HepG2 (cell line): ENCODE measurements at regions not wholly inside any gene's neighbourhood (a gene's known extent, or its start where the extent isn't known, plus 50 kb on each side); places are given as distances from the start of the nearest gene placed in this dataset.

Source experiments
- AKAP8 ChIP-seq: sonication (generic); formaldehyde crosslinking; IDR thresholded peaks from 2 replicates; pipeline ENCODE4 v1.5.1; 2020; ENCODE audit warnings: mild to moderate bottlenecking, missing genetic modification reagents
- CEBPG ChIP-seq: IDR thresholded peaks from 2 replicates; pipeline ENCODE4 v1.6.1; 2016
- FLYWCH1 ChIP-seq: sonication (generic); formaldehyde crosslinking; IDR thresholded peaks from 2 replicates; pipeline ENCODE4 v1.8.1; 2023; ENCODE audit warnings: mild to moderate bottlenecking, missing genetic modification reagents
- GTF2F1 ChIP-seq: fragments of 150-350 bp; IDR thresholded peaks from 2 replicates; pipeline ENCODE4 v1.6.1; 2014; ENCODE audit warnings: low read length
- KDM5A ChIP-seq: fragments of 200-600 bp; sonication (generic); IDR thresholded peaks from 2 replicates; pipeline ENCODE4 v1.7.0; 2018; ENCODE audit warnings: antibody characterized with exemption, mild to moderate bottlenecking, low read length, borderline replicate concordance
- MAF1 ChIP-seq: sonication (generic); formaldehyde crosslinking; IDR thresholded peaks from 2 replicates; pipeline ENCODE4 v1.5.0; 2020; ENCODE audit warnings: missing genetic modification reagents, borderline replicate concordance
- MED8 ChIP-seq: sonication (generic); formaldehyde crosslinking; IDR thresholded peaks from 2 replicates; pipeline ENCODE4 v1.8.1; 2023; ENCODE audit warnings: mild to moderate bottlenecking, missing genetic modification reagents; ENCODE audit not compliant: insufficient replicate concordance
- MTA3 ChIP-seq: sonication (generic); formaldehyde crosslinking; IDR thresholded peaks from 2 replicates; pipeline ENCODE4 v1.4.0; 2020; ENCODE audit warnings: missing genetic modification reagents
- NFYB ChIP-seq: sonication (generic); formaldehyde crosslinking; IDR thresholded peaks from 2 replicates; pipeline ENCODE4 v1.4.0; 2020; ENCODE audit warnings: missing genetic modification reagents
- NR2F1 ChIP-seq, 2 experiments: fragments of 450-650 bp in 1 of 2; formaldehyde crosslinking in 1 of 2; IDR thresholded peaks; 2 replicates each; pipeline versions ENCODE4 v1.5.0 to v1.6.1; 2016 to 2020; ENCODE audit warnings: mild to moderate bottlenecking in 1 of 2, missing compliant biosample characterization in 1 of 2, missing genetic modification reagents in 1 of 2, moderate library complexity in 1 of 2
- PAF1 ChIP-seq: IDR thresholded peaks from 2 replicates; pipeline ENCODE4 v1.6.1; 2016; ENCODE audit warnings: missing genetic modification reagents, missing compliant biosample characterization
- RAD51 ChIP-seq: fragments of 450-650 bp; IDR thresholded peaks from 2 replicates; pipeline ENCODE4 v1.6.1; 2016; ENCODE audit warnings: borderline replicate concordance
- SOX5 ChIP-seq: IDR thresholded peaks from 2 replicates; pipeline ENCODE4 v1.6.1; 2016; ENCODE audit warnings: borderline replicate concordance
- THAP11 ChIP-seq: IDR thresholded peaks from 2 replicates; pipeline ENCODE4 v1.6.1; 2016; ENCODE audit warnings: missing biosample characterization, missing genetic modification reagents
- TSC22D2 ChIP-seq: sonication (generic); formaldehyde crosslinking; IDR thresholded peaks from 2 replicates; pipeline ENCODE4 v1.5.1; 2020; ENCODE audit warnings: missing genetic modification reagents, mild to moderate bottlenecking, borderline replicate concordance
- ZNF124 ChIP-seq: sonication (generic); formaldehyde crosslinking; IDR thresholded peaks from 2 replicates; pipeline ENCODE4 v1.4.0; 2020; ENCODE audit warnings: missing genetic modification reagents
- ZNF143 ChIP-seq: sonication (generic); formaldehyde crosslinking; IDR thresholded peaks from 2 replicates; pipeline ENCODE4 v1.4.0; 2020; ENCODE audit warnings: missing genetic modification reagents
- ZNF207 ChIP-seq: fragments of 450-650 bp; IDR thresholded peaks from 2 replicates; pipeline ENCODE4 v1.6.1; 2016; ENCODE audit warnings: antibody characterized with exemption, borderline replicate concordance
- ZNF230 ChIP-seq: sonication (generic); formaldehyde crosslinking; IDR thresholded peaks from 2 replicates; pipeline ENCODE4 v1.4.0; 2020; ENCODE audit warnings: mild to moderate bottlenecking, missing genetic modification reagents
- ZNF264 ChIP-seq: sonication (generic); formaldehyde crosslinking; IDR thresholded peaks from 2 replicates; pipeline ENCODE4 v1.4.0; 2020; ENCODE audit warnings: missing genetic modification reagents
- ZNF530 ChIP-seq: sonication (generic); formaldehyde crosslinking; IDR thresholded peaks from 2 replicates; pipeline ENCODE4 v1.5.0; 2020; ENCODE audit warnings: low read depth, mild to moderate bottlenecking, missing genetic modification reagents
- ZNF550 ChIP-seq: sonication (generic); formaldehyde crosslinking; IDR thresholded peaks from 2 replicates; pipeline ENCODE4 v1.4.0; 2020; ENCODE audit warnings: mild to moderate bottlenecking, missing genetic modification reagents, borderline replicate concordance
- ZNF564 ChIP-seq: sonication (generic); formaldehyde crosslinking; IDR thresholded peaks from 2 replicates; pipeline ENCODE4 v1.8.1; 2023; ENCODE audit warnings: mild to moderate bottlenecking, missing genetic modification reagents
- ZNF747 ChIP-seq: sonication (generic); formaldehyde crosslinking; IDR thresholded peaks from 2 replicates; pipeline ENCODE4 v1.8.1; 2023; ENCODE audit warnings: missing genetic modification reagents, mild to moderate bottlenecking, borderline replicate concordance
- ZZZ3 ChIP-seq: sonication (generic); formaldehyde crosslinking; IDR thresholded peaks from 2 replicates; pipeline ENCODE4 v1.4.0; 2020; ENCODE audit warnings: missing genetic modification reagents, mild to moderate bottlenecking, borderline replicate concordance
- TF ChIP-seq, protein P1 (sequence below): sonication (generic); formaldehyde crosslinking; IDR thresholded peaks from 2 replicates; pipeline ENCODE4 v1.4.0; 2020; ENCODE audit warnings: missing genetic modification reagents
- TF ChIP-seq, protein P2 (sequence below): sonication (generic); formaldehyde crosslinking; IDR thresholded peaks from 2 replicates; pipeline ENCODE4 v1.5.1; 2020; ENCODE audit warnings: missing genetic modification reagents, mild to moderate bottlenecking, borderline replicate concordance
- TF ChIP-seq, protein P3 (sequence below): sonication (generic); formaldehyde crosslinking; IDR thresholded peaks from 2 replicates; pipeline ENCODE4 v1.9.0; 2022; ENCODE audit warnings: missing genetic modification reagents, mild to moderate bottlenecking, borderline replicate concordance
- TF ChIP-seq, protein P4 (sequence below): sonication (generic); formaldehyde crosslinking; IDR thresholded peaks from 2 replicates; pipeline ENCODE4 v1.4.0; 2020; ENCODE audit warnings: missing genetic modification reagents

DNA sequence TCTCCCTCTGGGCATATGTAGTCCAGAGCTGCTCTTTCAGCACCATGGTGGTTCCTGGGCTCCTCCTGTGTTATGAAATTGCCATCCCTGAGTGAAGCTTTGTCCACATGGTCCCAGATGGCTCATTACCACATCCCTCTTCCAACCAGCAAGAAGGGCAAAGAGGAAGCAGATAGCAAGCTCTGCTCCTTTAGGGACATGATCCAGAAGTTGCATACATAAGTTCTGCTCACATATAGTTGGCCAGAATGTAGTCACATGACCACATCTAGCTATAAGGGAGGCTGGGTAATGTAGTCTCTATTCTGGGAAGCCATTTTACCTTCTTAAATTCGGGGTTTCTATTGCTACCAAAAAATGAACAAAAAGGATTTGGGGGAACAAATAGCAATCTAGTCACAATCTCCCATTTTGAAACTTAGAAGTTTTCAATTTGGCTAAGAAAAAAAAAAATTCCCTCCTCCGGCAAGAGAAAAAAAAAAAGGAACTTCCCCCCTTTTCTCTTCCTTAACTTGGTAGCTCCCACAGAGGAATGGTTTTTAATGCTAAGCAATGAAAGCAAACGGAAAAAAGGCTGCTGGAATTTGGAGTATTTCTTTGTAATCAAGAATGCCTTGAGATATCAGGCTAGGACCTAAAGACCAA is 88.2 kb upstream of the USP9X start (continued):
- TF ChIP-seq, protein P1, sequence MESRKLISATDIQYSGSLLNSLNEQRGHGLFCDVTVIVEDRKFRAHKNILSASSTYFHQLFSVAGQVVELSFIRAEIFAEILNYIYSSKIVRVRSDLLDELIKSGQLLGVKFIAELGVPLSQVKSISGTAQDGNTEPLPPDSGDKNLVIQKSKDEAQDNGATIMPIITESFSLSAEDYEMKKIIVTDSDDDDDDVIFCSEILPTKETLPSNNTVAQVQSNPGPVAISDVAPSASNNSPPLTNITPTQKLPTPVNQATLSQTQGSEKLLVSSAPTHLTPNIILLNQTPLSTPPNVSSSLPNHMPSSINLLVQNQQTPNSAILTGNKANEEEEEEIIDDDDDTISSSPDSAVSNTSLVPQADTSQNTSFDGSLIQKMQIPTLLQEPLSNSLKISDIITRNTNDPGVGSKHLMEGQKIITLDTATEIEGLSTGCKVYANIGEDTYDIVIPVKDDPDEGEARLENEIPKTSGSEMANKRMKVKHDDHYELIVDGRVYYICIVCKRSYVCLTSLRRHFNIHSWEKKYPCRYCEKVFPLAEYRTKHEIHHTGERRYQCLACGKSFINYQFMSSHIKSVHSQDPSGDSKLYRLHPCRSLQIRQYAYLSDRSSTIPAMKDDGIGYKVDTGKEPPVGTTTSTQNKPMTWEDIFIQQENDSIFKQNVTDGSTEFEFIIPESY (CRISPR knock-in tag): no peak
- no peak for TF ChIP-seq NR2F1 (CRISPR knock-in tag; IDR thresholded peaks at IDR 0.05)
- no peak for TF ChIP-seq ZNF264
- no peak for TF ChIP-seq ZNF564
- TF ChIP-seq ZNF124 (CRISPR knock-in tag): no peak
- no peak for TF ChIP-seq MED8 (CRISPR knock-in tag)
- TF ChIP-seq, protein P2, sequence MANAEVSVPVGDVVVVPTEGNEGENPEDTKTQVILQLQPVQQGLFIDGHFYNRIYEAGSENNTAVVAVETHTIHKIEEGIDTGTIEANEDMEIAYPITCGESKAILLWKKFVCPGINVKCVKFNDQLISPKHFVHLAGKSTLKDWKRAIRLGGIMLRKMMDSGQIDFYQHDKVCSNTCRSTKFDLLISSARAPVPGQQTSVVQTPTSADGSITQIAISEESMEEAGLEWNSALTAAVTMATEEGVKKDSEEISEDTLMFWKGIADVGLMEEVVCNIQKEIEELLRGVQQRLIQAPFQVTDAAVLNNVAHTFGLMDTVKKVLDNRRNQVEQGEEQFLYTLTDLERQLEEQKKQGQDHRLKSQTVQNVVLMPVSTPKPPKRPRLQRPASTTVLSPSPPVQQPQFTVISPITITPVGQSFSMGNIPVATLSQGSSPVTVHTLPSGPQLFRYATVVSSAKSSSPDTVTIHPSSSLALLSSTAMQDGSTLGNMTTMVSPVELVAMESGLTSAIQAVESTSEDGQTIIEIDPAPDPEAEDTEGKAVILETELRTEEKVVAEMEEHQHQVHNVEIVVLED (CRISPR knock-in tag): no peak
- TF ChIP-seq, protein P3, sequence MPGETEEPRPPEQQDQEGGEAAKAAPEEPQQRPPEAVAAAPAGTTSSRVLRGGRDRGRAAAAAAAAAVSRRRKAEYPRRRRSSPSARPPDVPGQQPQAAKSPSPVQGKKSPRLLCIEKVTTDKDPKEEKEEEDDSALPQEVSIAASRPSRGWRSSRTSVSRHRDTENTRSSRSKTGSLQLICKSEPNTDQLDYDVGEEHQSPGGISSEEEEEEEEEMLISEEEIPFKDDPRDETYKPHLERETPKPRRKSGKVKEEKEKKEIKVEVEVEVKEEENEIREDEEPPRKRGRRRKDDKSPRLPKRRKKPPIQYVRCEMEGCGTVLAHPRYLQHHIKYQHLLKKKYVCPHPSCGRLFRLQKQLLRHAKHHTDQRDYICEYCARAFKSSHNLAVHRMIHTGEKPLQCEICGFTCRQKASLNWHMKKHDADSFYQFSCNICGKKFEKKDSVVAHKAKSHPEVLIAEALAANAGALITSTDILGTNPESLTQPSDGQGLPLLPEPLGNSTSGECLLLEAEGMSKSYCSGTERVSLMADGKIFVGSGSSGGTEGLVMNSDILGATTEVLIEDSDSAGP: peak; percentile 94
- TF ChIP-seq THAP11: peak; percentile 97
- TF ChIP-seq, protein P4, sequence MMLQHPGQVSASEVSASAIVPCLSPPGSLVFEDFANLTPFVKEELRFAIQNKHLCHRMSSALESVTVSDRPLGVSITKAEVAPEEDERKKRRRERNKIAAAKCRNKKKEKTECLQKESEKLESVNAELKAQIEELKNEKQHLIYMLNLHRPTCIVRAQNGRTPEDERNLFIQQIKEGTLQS (CRISPR knock-in tag): no peak
- peak; percentile 75 for TF ChIP-seq RAD51
- no peak for TF ChIP-seq SOX5
- TF ChIP-seq ZZZ3 (CRISPR knock-in tag): no peak
- no peak for TF ChIP-seq MTA3 (CRISPR knock-in tag)
- no peak for TF ChIP-seq ZNF550
- peak; percentile 87 for TF ChIP-seq ZNF143 (CRISPR knock-in tag)
- no peak for TF ChIP-seq ZNF747
- peak; percentile 52 for TF ChIP-seq NFYB (CRISPR knock-in tag)
- no peak for TF ChIP-seq ZNF230 (CRISPR knock-in tag)
- no peak for TF ChIP-seq PAF1 (CRISPR knock-in tag)
- no peak for TF ChIP-seq KDM5A
- TF ChIP-seq MAF1 (CRISPR knock-in tag): no peak
- TF ChIP-seq ZNF530 (CRISPR knock-in tag): no peak
- no peak for TF ChIP-seq TSC22D2 (CRISPR knock-in tag)
- no peak for TF ChIP-seq GTF2F1
- no peak for TF ChIP-seq AKAP8 (CRISPR knock-in tag)
- no peak for TF ChIP-seq ZNF207
- no peak for TF ChIP-seq FLYWCH1
- peak; percentile 40 for TF ChIP-seq CEBPG (CRISPR knock-in tag)
